Neutrophil (primary cell): ENCODE measurements at regions not wholly inside any gene's neighbourhood (a gene's known extent, or its start where the extent isn't known, plus 50 kb on each side); places are given as distances from the start of the nearest gene placed in this dataset.
"Not testable (repeated sequence)": the region's sequence is repeated elsewhere in the genome, so short reads cannot be mapped to it uniquely, and the experiment has no call there.

ENCODE experiments used
- H3K27ac ChIP-seq: fragments of 200-600 bp; sonication (generic); 2 replicates; pipeline ENCODE4 v1.5.1; 2016; ENCODE audit warnings: mild to moderate bottlenecking, moderate library complexity
- H3K27me3 ChIP-seq: fragments of 200-600 bp; sonication (generic); 2 replicates; pipeline ENCODE4 v1.6.0; 2016; ENCODE audit warnings: mild to moderate bottlenecking
- H3K36me3 ChIP-seq: fragments of 200-600 bp; sonication (generic); 2 replicates; pipeline ENCODE4 v1.5.1; 2017
- H3K4me1 ChIP-seq, 2 experiments: fragments of 200-600 bp in 1 of 2; sonication (generic) in 1 of 2; 1 replicate in 1 of 2; 2 replicates in 1 of 2; pipeline versions ENCODE4 v1.5.1 to v1.6.1; 2013 to 2016; ENCODE audit warnings: low read depth in 1 of 2, low read length in 1 of 2, mild to moderate bottlenecking in 1 of 2, moderate library complexity in 1 of 2; ENCODE audit not compliant: control insufficient read depth in 1 of 2, insufficient read depth in 1 of 2
- H3K4me3 ChIP-seq, 2 experiments: fragments of 200-600 bp in 1 of 2; sonication (generic) in 1 of 2; 1 replicate in 1 of 2; 2 replicates in 1 of 2; pipeline ENCODE4 v1.5.1; 2013 to 2016; ENCODE audit warnings: low read depth in 1 of 2, low read length in 1 of 2, mild to moderate bottlenecking in 1 of 2, moderate library complexity in 1 of 2
- H3K9me3 ChIP-seq: fragments of 200-600 bp; sonication (generic); 2 replicates; pipeline ENCODE4 v1.5.1; 2016
- TF ChIP-seq, protein P1 (sequence below): fragments of 200-600 bp; sonication (generic); IDR thresholded peaks from 2 replicates; pipeline ENCODE4 v1.5.1; 2016; ENCODE audit warnings: antibody characterized with exemption

DNA sequence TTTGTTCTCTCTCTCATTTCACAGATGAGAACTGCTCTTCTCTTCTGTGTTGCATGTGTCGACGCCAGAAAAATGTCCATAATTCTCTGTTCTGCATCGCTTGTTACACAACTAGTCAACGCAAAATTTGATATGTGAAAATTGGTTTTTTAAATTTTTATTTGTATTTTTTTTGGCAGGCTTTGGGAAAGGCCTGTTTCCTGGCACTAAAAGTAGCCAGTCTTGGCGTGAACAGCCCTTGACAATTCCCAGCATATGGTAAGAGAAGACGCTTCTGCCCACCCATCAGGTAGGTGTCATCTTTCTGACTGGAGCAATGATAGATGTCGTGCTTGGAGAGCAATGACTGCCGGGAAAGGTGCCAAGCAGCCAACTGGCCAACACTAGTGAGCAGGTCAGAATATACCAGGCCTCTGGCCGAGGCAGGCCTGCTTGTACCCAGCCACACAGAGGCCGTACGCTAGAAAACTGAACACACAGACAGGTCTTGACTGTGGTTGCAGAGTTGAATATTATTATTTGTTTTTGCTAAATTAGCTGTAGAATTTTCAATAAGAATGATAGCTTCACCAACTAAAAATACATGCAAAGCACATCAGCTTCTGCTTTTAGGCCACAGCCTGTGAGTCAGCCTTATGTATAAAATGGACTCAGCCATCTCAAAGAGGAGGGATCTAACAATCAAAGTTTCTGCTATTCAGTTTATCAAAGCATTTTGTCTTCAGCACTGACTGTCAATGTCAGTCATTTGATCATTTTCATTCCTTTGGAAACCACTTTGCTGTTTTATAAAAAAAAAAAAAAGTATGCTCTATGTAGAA is 837.5 kb downstream of the MCTP2 start:
- TF ChIP-seq, protein P1, sequence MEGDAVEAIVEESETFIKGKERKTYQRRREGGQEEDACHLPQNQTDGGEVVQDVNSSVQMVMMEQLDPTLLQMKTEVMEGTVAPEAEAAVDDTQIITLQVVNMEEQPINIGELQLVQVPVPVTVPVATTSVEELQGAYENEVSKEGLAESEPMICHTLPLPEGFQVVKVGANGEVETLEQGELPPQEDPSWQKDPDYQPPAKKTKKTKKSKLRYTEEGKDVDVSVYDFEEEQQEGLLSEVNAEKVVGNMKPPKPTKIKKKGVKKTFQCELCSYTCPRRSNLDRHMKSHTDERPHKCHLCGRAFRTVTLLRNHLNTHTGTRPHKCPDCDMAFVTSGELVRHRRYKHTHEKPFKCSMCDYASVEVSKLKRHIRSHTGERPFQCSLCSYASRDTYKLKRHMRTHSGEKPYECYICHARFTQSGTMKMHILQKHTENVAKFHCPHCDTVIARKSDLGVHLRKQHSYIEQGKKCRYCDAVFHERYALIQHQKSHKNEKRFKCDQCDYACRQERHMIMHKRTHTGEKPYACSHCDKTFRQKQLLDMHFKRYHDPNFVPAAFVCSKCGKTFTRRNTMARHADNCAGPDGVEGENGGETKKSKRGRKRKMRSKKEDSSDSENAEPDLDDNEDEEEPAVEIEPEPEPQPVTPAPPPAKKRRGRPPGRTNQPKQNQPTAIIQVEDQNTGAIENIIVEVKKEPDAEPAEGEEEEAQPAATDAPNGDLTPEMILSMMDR: no peak
- Histone ChIP-seq H3K27ac (no peak overlapping the region), H3K36me3 (no peaks in the 10 kb centered on the region), H3K27me3 (no peaks in the 10 kb centered on the region), H3K4me1 (no peaks in the 10 kb centered on the region), H3K9me3 (no peaks in the 10 kb centered on the region), H3K4me3 (no peak overlapping the region)

DNA sequence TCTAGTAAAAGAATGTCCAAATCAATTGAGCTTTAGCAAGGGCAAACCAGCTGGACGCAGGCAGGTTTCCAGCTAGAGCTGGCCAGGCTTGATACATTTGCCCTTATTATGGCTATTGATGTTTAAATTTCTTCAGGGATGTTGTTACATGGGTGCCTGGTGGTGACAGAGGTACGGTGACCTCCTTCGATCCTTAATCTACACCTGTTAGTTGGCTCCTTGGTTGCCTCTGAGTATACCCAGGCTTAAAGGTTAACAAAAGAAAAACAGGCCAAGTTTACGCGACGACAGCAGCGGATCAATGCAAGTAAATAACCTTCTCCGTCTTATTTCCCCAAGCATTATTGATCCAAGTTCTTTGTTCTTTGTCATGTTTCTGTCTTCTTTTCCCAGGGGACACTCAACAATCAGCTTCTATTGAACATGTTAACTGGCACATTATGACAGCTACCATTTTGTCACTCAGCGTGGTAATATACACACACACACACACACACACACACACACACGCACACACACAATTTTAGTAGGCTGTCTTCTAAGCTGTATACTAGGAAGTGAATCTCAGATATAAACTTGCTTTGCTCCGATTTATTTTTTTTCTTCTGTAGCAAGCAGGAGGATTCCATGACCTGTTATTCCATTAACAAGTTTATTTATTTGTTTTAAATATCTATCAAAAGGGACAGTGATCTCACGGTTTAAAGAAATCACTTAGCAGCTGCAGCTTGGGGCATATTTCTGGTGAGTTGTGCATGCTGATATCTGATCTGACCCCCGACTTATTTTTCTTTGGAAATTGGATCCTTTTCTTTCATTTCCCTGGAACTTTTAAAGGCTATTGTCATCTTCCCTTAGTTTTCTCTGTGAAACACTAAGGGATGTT is 844.7 kb downstream of the MCTP2 start:
- Histone ChIP-seq H3K27ac (no peak overlapping the region), H3K4me3 (no peak overlapping the region), H3K36me3 (no peaks in the 10 kb centered on the region), H3K9me3 (no peaks in the 10 kb centered on the region), H3K4me1 (no peaks in the 10 kb centered on the region), H3K27me3 (no peaks in the 10 kb centered on the region)
- TF ChIP-seq, protein P1: no peak

DNA sequence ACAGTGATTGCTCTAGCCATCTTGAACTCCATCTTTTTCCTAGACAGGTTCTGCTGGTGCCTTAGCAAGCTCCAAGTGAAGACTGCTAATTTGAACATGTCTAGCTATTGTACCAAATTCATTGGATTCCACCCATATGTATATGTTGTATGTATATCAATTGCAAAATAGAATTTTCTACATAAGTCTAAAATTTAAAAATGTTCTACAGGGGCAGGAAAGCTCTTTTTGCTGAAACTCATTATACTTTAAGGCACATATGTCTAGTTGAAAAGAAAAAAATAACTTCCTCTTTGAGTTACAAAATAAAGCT is 845.3 kb downstream of the MCTP2 start:
- Histone ChIP-seq H3K4me3 (no peak overlapping the region), H3K27ac (no peak overlapping the region), H3K27me3 (no peaks in the 10 kb centered on the region), H3K36me3 (no peaks in the 10 kb centered on the region), H3K9me3 (no peaks in the 10 kb centered on the region), H3K4me1 (no peaks in the 10 kb centered on the region)
- TF ChIP-seq, protein P1: no peak

- Histone ChIP-seq H3K9me3 (no peaks in the 10 kb centered on the region), H3K4me1 (no peaks in the 10 kb centered on the region), H3K4me3 (no peak overlapping the region), H3K36me3 (no peaks in the 10 kb centered on the region), H3K27me3 (no peaks in the 10 kb centered on the region), H3K27ac (no peak overlapping the region)
- TF ChIP-seq, protein P1: no peak
These were observed 846.6 kb downstream of the MCTP2 start for GRCh38 chr15:95078003-95078402.

- H3K36me3 ChIP-seq, H3K4me1 ChIP-seq, H3K9me3 ChIP-seq, H3K27me3 ChIP-seq, H3K27ac ChIP-seq, H3K4me3 ChIP-seq: not testable (repeated sequence)
These were observed 848.9 kb downstream of the MCTP2 start for GRCh38 chr15:95080228-95080627.

- H3K4me1 ChIP-seq: no peaks in the 10 kb centered on the region
These were observed 853.7 kb downstream of the MCTP2 start for GRCh38 chr15:95085056-95085455.

More at GRCh38 chr15:95085056-95085455, 853.7 kb downstream of the MCTP2 start:
- no peaks in the 10 kb centered on the region for H3K36me3 ChIP-seq
- H3K9me3 ChIP-seq: no peaks in the 10 kb centered on the region
- no peak overlapping the region for H3K4me3 ChIP-seq
- TF ChIP-seq, protein P1: no peak
- H3K27me3 ChIP-seq: no peaks in the 10 kb centered on the region
- no peak overlapping the region for H3K27ac ChIP-seq
